ENCODE measurements at regions not wholly inside any gene's neighbourhood (a gene's known extent, or its start where the extent isn't known, plus 50 kb on each side); places are given as distances from the start of the nearest gene placed in this dataset.

DNA sequence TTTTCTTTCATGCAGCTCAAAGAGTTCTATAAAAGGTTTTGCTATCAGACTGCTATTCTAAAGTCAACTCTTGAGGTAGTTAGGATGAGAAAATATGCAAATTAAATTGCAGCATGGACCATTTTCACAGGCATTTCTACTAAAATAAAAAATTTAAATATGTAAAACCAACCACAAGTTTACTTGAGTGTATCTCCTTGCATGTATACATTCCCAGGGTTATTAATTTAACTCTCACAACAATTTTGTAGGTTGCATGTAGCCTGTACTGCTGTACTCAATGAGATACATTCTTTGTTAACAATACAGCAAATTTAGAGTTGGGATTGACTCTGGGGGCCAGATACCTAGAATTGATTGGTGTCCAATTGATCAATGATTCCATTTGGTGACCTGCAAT, 265.8 kb downstream of the MED10 start:
- no peak for TF ChIP-seq TAF1 (IDR thresholded peaks at IDR 0.05; ENCODE audit: low read depth)
- no peak for TF ChIP-seq MAX (IDR thresholded peaks at IDR 0.05)
- no peak for TF ChIP-seq REST (IDR thresholded peaks at IDR 0.05; ENCODE audit: low read depth)
- TF ChIP-seq NFIC (IDR thresholded peaks at IDR 0.05): no peak
- no peak for TF ChIP-seq YY1 (IDR thresholded peaks at IDR 0.05; ENCODE audit: low read depth)
- TF ChIP-seq CEBPB (IDR thresholded peaks at IDR 0.05): no peak
- no peak for TF ChIP-seq RAD21 (IDR thresholded peaks at IDR 0.05; ENCODE audit: low read depth)
- no peak for TF ChIP-seq TCF12 (IDR thresholded peaks at IDR 0.05; ENCODE audit: low read depth)
